Ovary (tissue), 3 donors: ENCODE measurements at regions not wholly inside any gene's neighbourhood (a gene's known extent, or its start where the extent isn't known, plus 50 kb on each side); places are given as distances from the start of the nearest gene placed in this dataset.

Experiments
- EP300 ChIP-seq: sonication (generic); formaldehyde crosslinking; IDR thresholded peaks from one replicate; pipeline ENCODE4 v1.6.1; 2017; ENCODE audit warnings: antibody characterized with exemption
- POLR2A ChIP-seq: fragments of 450-650 bp; IDR thresholded peaks from one replicate; pipeline ENCODE4 v1.6.1; 2017; ENCODE audit warnings: antibody characterized with exemption, mild to moderate bottlenecking, moderate library complexity
- TF ChIP-seq, protein P1 (sequence below), 3 donors: fragments of 450-650 bp in 2 of 3; fragments of 200-600 bp in 1 of 3; IDR thresholded peaks; one replicate each; pipeline versions ENCODE4 v1.5.1 to v1.8.0; 2016 to 2022; ENCODE audit warnings: antibody characterized with exemption in 3 of 3, mild to moderate bottlenecking in 1 of 3
- donor health status: DM: no; HTN: no; CAD: no.

DNA sequence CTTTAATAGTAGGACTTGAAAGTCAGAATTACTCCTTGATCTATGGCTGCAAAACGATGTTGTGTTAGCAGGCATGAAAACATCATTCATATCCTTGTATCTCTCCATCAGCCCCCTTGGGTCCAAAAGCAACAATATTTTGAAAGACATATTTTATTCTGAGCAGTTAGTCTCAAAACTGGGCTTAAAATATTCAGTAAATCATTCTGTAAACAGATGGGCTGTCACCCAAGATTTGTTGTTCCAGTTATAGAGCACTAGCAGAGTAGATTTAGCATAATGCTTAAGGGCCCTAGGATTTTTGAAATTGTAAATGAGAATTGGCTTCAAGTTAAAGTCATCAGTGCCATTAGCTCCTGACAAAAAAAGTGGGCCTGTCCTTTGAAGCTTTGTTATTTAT, 1565.6 kb downstream of the STIM2 start:
- no peak for TF ChIP-seq POLR2A
- TF ChIP-seq, protein P1, sequence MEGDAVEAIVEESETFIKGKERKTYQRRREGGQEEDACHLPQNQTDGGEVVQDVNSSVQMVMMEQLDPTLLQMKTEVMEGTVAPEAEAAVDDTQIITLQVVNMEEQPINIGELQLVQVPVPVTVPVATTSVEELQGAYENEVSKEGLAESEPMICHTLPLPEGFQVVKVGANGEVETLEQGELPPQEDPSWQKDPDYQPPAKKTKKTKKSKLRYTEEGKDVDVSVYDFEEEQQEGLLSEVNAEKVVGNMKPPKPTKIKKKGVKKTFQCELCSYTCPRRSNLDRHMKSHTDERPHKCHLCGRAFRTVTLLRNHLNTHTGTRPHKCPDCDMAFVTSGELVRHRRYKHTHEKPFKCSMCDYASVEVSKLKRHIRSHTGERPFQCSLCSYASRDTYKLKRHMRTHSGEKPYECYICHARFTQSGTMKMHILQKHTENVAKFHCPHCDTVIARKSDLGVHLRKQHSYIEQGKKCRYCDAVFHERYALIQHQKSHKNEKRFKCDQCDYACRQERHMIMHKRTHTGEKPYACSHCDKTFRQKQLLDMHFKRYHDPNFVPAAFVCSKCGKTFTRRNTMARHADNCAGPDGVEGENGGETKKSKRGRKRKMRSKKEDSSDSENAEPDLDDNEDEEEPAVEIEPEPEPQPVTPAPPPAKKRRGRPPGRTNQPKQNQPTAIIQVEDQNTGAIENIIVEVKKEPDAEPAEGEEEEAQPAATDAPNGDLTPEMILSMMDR (IDR thresholded peaks at IDR 0.05), result no peak
- TF ChIP-seq EP300, result no peak
